GM18870 (cell line): ENCODE measurements at regions not wholly inside any gene's neighbourhood (a gene's known extent, or its start where the extent isn't known, plus 50 kb on each side); places are given as distances from the start of the nearest gene placed in this dataset.

Experiments
- ATAC-seq: cut with Tn5 transposase; IDR thresholded peaks from one replicate; pipeline ENCODE4 v1.9.1; 2021; ENCODE audit warnings: moderate library complexity; ENCODE audit not compliant: unreplicated experiment

DNA sequence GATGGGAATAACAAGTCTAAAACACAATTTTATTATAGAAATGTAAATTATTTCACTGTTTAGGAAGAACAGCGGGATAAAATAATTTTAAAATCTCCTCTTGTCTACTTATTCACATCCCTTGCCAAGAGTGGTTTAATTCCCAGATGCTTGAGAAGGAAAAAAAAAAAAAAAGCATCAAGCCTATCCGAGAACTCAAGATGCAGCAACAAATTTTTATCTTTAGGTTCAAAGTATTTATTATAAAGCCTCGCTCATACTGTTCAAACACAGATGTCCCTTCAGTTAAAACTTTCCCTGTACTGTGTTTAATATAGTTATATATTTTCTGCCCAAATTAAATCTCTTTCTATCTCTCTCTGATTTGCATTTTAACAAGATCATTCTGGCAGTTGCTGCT is 1615.8 kb downstream of the PLA2G4A start:
- no peak for ATAC-seq

DNA sequence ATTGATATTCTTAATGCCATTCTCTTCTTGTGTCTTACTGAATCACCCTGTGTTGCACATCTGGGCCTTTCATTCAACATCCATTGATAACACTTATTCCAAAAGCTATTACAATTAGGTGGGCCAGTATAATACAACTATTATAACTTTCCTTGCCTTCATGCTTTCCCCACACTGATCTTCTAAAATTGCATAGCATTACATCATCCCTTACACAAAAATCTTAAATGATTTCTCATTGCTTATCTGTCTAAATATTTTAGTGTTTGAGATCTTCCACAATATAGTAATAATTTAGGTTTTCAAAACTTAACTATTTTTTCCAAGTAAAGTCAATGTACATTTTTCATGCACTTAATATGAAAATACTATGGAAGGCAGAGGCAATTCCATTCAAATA is 1634.1 kb downstream of the PLA2G4A start:
- no peak for ATAC-seq

- no peak for ATAC-seq
These were observed 1635.2 kb downstream of the PLA2G4A start for GRCh38 chr1:188463919-188464318.

- ATAC-seq, result no peak
These were observed 1637.8 kb downstream of the PLA2G4A start for GRCh38 chr1:188466539-188466938.

DNA sequence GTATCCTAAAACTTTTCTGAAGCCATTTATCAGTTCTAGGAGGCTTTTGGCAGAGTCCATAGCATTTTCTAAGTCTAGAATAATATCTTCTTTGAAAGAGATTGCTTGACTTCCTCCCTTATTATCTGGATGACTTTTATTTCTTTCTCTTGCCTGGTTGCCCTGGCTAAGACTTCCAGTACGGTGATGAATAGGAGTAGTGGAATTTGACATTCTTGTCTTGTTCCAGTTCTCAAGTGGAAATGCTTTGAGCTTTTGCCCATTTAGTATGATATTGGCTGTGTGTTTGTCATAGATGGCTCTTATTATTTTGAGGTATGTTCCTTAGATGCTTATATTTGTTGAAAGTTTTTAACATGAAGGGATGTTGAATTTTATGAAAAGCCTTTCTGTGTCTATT is 1647.9 kb downstream of the PLA2G4A start:
- no peak for ATAC-seq

GRCh38 chr1:188489336-188490112 is 1660.8 kb downstream of the PLA2G4A start:
- ATAC-seq, result no peak

DNA sequence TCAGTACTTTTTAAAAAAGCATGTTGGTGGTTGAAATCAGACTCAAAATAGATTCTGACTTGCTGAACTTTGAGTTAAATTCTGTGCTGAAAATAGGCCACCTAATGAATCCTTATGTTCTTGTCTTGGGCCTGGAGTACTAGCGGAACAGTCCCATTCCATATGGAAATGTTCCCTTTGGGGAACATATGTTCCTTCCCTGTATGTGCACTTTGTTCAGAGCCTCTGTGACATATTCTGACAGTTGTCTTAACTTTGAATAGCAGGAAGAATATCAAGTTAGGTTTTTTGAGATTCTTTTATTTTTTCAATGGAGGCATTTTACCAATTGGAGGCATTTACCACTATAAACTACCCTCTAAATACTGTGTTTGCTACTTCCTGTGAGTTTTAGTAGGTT is 1667.8 kb downstream of the PLA2G4A start:
- no peak for ATAC-seq

DNA sequence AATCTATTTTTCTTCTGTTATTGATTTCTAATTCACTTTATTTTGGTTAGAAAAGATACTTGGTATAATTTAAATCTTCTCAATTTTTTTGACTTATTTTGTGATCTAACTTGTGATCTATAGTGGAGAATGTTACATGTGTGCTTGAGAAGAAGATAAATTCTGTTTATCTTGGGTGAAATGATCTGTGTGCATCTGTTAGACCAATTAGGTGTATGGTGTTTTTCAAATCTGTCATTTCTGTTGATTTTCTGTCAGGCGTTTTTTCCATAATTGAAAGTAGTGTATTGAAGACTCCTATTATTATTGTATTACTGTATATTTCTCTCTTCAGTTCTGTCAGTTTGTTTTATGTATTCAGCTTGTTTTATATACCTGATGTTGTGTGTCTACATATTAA is 1668.3 kb downstream of the PLA2G4A start:
- no peak for ATAC-seq

DNA sequence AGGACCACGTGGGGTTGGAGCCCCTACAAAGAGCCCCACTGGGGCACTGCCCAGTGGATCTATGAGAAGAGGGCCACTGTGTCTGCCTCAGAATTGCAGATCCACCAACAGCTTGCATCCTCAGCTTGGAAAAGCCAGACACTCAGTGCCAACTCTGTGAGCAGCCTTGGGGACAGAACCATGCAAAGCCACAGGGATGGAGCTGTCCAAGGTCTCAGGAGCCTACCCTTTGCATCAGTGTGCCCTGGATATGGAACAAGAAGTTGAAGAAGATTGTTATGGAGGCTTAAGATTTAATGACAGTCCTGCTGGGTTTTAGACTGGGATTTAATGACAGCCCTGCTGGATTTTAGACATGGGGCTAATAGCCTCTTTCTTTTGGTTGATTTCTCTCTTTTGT is 1670.9 kb downstream of the PLA2G4A start:
- ATAC-seq, result no peak

GRCh38 chr1:188514917-188515316 is 1686.2 kb downstream of the PLA2G4A start:
- no peak for ATAC-seq

- no peak for ATAC-seq
These were observed 1688.4 kb downstream of the PLA2G4A start for GRCh38 chr1:188517139-188517538.

DNA sequence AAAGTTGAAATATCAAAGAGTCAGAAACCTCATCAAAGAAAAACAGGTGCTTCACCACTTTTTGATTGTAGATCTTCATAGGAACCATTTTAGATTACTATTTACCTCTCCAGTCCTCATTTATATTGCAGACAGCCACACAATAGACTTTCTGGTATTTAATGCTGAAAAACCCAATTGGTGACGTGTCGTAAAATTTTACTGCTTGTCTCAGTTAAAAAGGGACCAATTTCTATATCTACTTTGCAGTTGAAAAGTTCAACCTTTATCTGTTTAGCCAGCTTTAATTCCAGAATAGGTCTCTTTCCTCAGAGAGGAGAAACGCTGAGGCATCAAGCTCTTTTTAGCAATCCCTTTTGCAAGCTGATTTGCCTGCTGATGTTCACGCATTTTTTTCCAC is 1722.4 kb downstream of the PLA2G4A start:
- no peak for ATAC-seq

DNA sequence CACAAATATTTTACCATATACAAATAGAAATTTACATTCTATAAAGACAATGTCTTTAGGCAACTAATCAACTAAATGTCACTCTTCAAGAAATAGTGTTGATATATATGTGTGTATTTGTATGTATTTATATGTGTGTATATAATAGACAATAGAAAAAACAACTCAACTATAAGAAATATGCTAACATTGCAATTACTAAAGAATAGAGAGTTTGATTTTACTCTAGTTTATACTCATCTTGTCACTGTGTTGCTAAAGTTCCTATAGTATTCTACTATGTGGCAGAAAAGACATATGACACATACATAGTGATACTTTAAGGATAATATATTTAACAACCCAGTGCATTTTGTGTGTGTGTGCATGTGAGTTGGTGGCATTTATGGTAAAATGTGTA is 1728.3 kb downstream of the PLA2G4A start:
- ATAC-seq, result no peak

- ATAC-seq, result no peak
These were observed 1754.3 kb downstream of the PLA2G4A start for GRCh38 chr1:188582911-188583532.

GRCh38 chr1:188584119-188584518 is 1755.4 kb downstream of the PLA2G4A start:
- no peak for ATAC-seq

GRCh38 chr1:188590641-188591040 is 1761.9 kb downstream of the PLA2G4A start:
- no peak for ATAC-seq

DNA sequence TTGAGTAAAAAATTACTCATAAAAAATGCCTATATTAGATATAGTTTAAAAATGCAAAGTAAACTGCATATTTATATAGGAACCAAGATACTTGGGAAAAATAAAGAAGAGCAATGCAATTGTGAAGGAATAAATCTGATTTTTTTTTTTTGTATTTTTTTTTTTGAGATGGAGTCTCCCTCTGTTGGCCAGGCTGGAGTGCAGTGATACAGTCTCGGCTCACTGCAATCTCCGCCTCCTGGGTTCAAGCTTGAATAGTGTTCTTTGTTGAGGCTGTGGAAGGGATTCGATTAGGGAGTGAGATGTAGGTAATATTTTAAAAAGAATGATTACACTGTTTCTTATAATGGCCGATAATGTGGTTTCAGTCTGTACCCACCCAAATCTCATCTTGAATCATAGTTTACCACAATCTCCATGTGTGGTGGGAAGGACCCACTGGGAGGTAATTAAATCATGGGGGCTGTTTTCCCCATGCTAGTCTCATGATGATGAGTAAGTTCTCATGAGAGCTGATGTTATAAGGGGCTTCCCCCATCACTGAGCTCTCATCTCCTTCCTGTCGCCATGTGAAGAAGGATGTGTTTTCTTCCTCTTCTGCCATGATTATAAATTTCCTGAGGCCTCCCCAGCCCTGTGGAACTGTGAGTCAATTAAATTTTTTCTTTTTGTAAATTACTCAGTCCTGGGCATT is 1765.9 kb downstream of the PLA2G4A start:
- no peak for ATAC-seq

GRCh38 chr1:188599313-188599712 is 1770.6 kb downstream of the PLA2G4A start:
- ATAC-seq, result no peak

GRCh38 chr1:188611432-188611831 is 1782.7 kb downstream of the PLA2G4A start:
- no peak for ATAC-seq

GRCh38 chr1:188615321-188615720 is 1786.6 kb downstream of the PLA2G4A start:
- no peak for ATAC-seq

DNA sequence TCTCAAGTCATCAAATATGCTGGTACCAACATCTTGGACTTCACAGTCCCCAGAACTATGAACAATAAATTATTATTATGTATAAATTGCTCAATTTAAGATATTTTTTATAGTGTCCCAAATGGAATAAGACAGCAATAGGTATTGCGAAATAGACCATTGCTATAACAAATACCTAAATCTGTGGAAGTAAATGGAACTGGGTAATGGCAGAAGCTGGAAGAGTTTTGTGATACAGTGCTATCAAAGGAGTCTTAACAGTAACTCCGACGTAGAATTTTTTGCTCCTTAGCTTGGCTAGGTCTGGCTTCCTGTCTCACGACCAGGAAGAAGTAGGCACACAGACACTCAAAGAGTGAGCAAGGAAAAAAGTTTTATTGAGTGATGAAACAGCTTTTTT is 1791.5 kb downstream of the PLA2G4A start:
- ATAC-seq, result no peak

DNA sequence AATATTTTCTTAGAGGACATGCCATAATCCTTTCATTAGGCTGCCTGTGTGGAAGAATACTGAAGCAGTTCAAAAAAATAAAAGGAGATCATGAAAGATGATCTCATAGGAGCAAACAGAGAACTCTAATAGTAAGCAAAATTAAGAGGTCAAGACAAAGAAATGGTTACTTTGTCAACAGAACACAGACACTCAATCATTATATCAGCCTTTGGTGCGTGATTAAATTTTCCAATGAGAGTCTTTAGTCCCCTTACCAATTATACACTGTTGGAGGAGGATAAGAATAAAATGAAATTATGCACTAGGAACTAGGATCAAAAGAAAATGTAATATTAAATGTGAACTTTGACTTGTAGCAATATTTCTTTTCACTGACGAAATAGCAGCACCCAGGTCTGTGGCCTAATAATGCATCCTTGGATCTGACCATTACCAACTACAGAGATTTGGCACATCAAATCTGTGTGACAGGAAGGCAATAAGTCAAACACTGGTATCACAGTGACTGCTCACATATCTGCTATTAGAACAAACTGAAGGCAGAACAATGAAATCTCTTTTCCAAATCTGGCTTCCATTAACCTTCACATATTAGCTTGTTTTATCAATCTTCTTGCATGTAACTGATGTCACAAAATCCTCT is 1812.9 kb downstream of the PLA2G4A start:
- ATAC-seq, result no peak
